MCF 10A (cell line): ENCODE measurements at regions not wholly inside any gene's neighbourhood (a gene's known extent, or its start where the extent isn't known, plus 50 kb on each side); places are given as distances from the start of the nearest gene placed in this dataset.

ENCODE experiments used
- BruUV-seq: library from RNA; stranded (reverse); fragments of 400-500 nt; replicated peaks from 2 replicates; lab custom pipeline; 2021; lab: Mats Ljungman, UMichigan
- CTCF ChIA-PET: fragments of 300-600 bp; sonication (Branson Sonifier 250); formaldehyde crosslinking; extraction: SDS; loops from one replicate; lab custom pipeline; 2021; ENCODE audit warnings: antibody characterized with exemption, inconsistent platforms; lab: Yijun Ruan, JAX
- POLR2A ChIA-PET: fragments of 300-600, 350-650 bp; sonication (Branson Sonifier 250); formaldehyde crosslinking; extraction: SDS; loops from one replicate; lab custom pipeline; 2020; ENCODE audit warnings: antibody characterized with exemption, inconsistent platforms; lab: Yijun Ruan, JAX
- DNase-seq: peaks from one replicate; pipeline ENCODE4 v3.0.0-alpha.2; 2018; ENCODE audit not compliant: unreplicated experiment
- H3K27ac Mint-ChIP-seq: one replicate; pipeline ENCODE4 v1.8.0; 2022; ENCODE audit warnings: mild to moderate bottlenecking, low read depth, mixed read lengths; ENCODE audit not compliant: unreplicated experiment
- H3K27me3 Mint-ChIP-seq: one replicate; pipeline ENCODE4 v1.8.0; 2022; ENCODE audit warnings: mixed read lengths; ENCODE audit not compliant: insufficient read depth, unreplicated experiment
- H3K36me3 Mint-ChIP-seq: one replicate; pipeline ENCODE4 v1.8.0; 2022; ENCODE audit warnings: mild to moderate bottlenecking, moderate library complexity, mixed read lengths; ENCODE audit not compliant: insufficient read depth, unreplicated experiment
- H3K4me1 Mint-ChIP-seq: one replicate; pipeline ENCODE4 v1.8.0; 2022; ENCODE audit warnings: mixed read lengths; ENCODE audit not compliant: insufficient read depth, unreplicated experiment
- H3K4me3 Mint-ChIP-seq: one replicate; pipeline ENCODE4 v1.8.0; 2022; ENCODE audit warnings: mild to moderate bottlenecking, moderate library complexity, mixed read lengths; ENCODE audit not compliant: unreplicated experiment
- H3K9me3 Mint-ChIP-seq: one replicate; pipeline ENCODE4 v1.8.0; 2022; ENCODE audit warnings: mixed read lengths; ENCODE audit not compliant: unreplicated experiment
- intact Hi-C: fragments of 100-400 bp; cut with micrococcal nuclease; formaldehyde crosslinking; loops from 2 replicates; pipeline ENCODE4 v1.14.1; 2022
- TF ChIP-seq, protein P1 (sequence below): fragments of 200-600 bp; IDR thresholded peaks from one replicate; pipeline ENCODE4 v1.8.0; 2022; ENCODE audit warnings: antibody characterized with exemption, mild to moderate bottlenecking; ENCODE audit not compliant: unreplicated experiment

DNA sequence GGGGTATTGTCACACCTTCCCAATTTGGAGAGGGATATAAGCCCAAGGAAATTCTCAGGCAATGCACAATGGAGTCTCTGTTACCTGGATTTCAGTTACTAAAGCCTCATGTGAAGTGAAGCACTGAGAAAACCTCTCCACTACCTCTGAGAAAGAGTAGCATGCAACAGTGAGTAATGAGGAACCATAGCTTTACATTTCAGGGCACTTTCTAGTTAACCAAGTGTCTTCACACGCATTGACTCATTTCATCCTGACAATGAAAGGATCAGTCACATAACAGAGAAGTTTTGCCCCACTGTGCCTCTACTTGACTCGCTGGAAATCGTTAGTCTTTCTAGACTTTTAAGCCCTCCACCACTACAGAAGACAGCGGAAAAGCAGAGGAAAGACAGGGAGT is 86.2 kb upstream of the ARID1B start:
- DNase-seq: no peak
- intact Hi-C loops: no loop called here
- Mint-ChIP-seq H3K27ac (no peak overlapping the region), H3K36me3 (no peaks in the 10 kb centered on the region), H3K9me3 (no peaks in the 10 kb centered on the region), H3K4me1 (peaks cover 4% of the 10 kb centered on the region), H3K27me3 (no peaks in the 10 kb centered on the region), H3K4me3 (no peak overlapping the region)
- BruUV-seq: no TSS peak
- CTCF ChIA-PET: interaction anchor here (0.6 kb wide), 1 partner anchor 125 kb away, joined by 3 read pairs; no protein-coding TSS in a partner anchor
- TF ChIP-seq, protein P1, sequence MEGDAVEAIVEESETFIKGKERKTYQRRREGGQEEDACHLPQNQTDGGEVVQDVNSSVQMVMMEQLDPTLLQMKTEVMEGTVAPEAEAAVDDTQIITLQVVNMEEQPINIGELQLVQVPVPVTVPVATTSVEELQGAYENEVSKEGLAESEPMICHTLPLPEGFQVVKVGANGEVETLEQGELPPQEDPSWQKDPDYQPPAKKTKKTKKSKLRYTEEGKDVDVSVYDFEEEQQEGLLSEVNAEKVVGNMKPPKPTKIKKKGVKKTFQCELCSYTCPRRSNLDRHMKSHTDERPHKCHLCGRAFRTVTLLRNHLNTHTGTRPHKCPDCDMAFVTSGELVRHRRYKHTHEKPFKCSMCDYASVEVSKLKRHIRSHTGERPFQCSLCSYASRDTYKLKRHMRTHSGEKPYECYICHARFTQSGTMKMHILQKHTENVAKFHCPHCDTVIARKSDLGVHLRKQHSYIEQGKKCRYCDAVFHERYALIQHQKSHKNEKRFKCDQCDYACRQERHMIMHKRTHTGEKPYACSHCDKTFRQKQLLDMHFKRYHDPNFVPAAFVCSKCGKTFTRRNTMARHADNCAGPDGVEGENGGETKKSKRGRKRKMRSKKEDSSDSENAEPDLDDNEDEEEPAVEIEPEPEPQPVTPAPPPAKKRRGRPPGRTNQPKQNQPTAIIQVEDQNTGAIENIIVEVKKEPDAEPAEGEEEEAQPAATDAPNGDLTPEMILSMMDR: no peak
- POLR2A ChIA-PET: no interaction called here

DNA sequence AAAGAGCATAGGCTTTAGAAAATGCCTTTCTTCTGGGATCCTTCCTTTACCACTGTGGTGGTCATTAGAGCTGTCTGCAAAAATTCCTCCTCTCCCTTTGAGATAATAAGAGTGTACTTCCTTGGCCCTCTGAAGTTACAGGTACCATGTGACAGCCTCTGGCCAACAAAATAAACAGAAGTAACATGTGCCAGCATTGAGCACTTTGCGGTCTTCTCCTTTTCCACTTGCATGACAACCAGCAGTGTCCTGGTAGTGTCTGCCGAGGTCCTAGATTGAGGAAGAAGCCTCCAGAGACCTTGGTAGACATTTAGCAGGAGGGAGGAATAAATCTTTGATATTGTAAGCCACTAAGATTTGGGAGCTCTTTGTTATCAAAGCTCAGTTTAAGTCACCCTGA is 87.5 kb upstream of the ARID1B start:
- no peaks in the 10 kb centered on the region for H3K9me3 Mint-ChIP-seq
- no peak overlapping the region for H3K4me3 Mint-ChIP-seq
- intact Hi-C loops: loop anchor here (5.0 kb wide), 1 partner anchor 1372 kb away; no protein-coding TSS in a partner anchor
- no peak for DNase-seq
- H3K36me3 Mint-ChIP-seq: no peaks in the 10 kb centered on the region
- BruUV-seq: no TSS peak
- no peaks in the 10 kb centered on the region for H3K27me3 Mint-ChIP-seq
- H3K4me1 Mint-ChIP-seq: peaks cover 8% of the 10 kb centered on the region
- ChIA-PET CTCF (interaction anchor here (1.5 kb wide), 2 partner anchors 10 to 263 kb away, joined by 3 to 4 read pairs; no protein-coding TSS in a partner anchor), POLR2A (interaction anchor here (0.8 to 2.4 kb wide), 4 partner anchors 30 to 332 kb away, joined by 3 to 20 read pairs (median 4); no protein-coding TSS in a partner anchor)
- TF ChIP-seq, protein P1: no peak
- H3K27ac Mint-ChIP-seq: no peak overlapping the region

DNA sequence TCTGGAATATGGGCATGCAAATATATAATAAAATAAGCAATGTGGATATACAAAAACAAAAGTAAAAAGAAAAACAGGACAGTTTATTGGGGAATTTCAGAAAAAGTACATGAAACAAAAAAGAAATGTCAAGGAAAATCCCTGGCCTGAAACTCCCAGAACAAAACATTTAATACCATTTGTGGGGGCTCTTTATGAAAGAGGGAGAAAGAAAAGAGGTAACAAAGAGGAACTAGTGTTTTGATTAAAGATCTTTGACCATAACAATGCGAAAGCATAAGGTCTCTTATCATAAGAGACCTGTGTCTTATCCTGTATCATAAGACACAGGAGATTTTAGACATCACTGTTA is 88.6 kb upstream of the ARID1B start:
- H3K36me3 Mint-ChIP-seq: no peaks in the 10 kb centered on the region
- no peaks in the 10 kb centered on the region for H3K27me3 Mint-ChIP-seq
- no TSS peak for BruUV-seq
- intact Hi-C loops: loop anchor here (5.0 kb wide), 1 partner anchor 1371 kb away; no protein-coding TSS in a partner anchor
- no peak overlapping the region for H3K27ac Mint-ChIP-seq
- DNase-seq: no peak
- H3K4me1 Mint-ChIP-seq: peaks cover 8% of the 10 kb centered on the region
- POLR2A ChIA-PET: interaction anchor here (0.6 to 3.4 kb wide), 6 partner anchors 17 to 333 kb away, joined by 3 to 85 read pairs (median 4); partner anchors contain the start of gene ARID1B
- H3K4me3 Mint-ChIP-seq: no peak overlapping the region
- TF ChIP-seq, protein P1: no peak
- no peaks in the 10 kb centered on the region for H3K9me3 Mint-ChIP-seq
- CTCF ChIA-PET: no interaction called here

DNA sequence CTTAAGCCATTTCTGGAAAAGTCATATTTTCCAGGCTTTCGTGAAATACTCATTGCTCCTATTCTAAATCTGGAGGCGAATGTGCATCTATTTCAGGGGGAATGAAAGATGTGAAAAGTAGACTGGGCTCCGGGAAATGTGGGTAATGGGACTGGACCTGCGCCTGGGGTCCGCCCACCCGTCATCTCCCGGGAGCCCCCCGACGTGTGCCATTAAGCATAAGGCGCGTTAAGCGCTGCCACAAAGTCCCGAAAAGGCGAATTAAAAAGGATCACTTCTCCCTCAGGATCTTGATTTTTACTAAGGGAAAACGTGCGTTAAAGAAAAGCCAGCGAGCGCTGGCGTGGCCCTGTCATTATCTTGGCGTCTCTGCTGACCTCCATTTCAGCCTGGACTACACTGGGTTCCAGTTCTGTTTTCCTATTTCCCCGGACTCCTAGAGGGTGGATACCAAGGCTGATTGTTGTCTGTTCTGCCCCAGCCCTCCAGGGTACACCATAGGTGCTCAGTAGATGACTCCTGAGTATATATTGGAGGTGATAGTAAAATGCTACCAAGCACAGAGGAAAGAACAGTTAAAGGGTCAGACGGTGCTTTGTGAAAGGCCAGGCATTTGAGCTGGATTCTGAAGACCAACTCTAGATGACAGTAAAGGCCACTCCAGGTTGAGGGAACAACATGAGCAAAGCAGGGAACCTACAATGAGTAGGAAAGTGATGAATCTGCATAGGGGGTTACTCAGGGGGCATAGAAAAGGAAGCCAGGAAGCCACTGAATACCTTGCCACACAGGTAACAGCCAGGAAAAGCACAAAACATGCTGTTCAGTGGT is 89.2 kb upstream of the ARID1B start:
- intact Hi-C loops: loop anchor here (1.0 to 5.0 kb wide), 5 partner anchors 32 to 1371 kb away; partner anchors contain the start of gene ARID1B
- no TSS peak for BruUV-seq
- TF ChIP-seq, protein P1: no peak
- ChIA-PET CTCF (no interaction called here), POLR2A (interaction anchor here (0.6 to 4.3 kb wide), 14 partner anchors 10 to 1374 kb away, joined by 3 to 85 read pairs (median 4); partner anchors contain the start of genes ARID1B and TFB1M)
- no peaks in the 10 kb centered on the region for H3K9me3 Mint-ChIP-seq
- DNase-seq: peak; percentile 3
- peak overlapping the region; percentile 74 for H3K4me3 Mint-ChIP-seq
- H3K27ac Mint-ChIP-seq: peak overlapping the region; percentile 61
- H3K4me1 Mint-ChIP-seq: peaks cover 8% of the 10 kb centered on the region
- H3K27me3 Mint-ChIP-seq: no peaks in the 10 kb centered on the region
- H3K36me3 Mint-ChIP-seq: no peaks in the 10 kb centered on the region
